HEK293 (cell line): ENCODE measurements at regions not wholly inside any gene's neighbourhood (a gene's known extent, or its start where the extent isn't known, plus 50 kb on each side); places are given as distances from the start of the nearest gene placed in this dataset.

Source experiments
- CTCF ChIP-seq: fragments of 450-650 bp; formaldehyde crosslinking; IDR thresholded peaks from 2 replicates; pipeline ENCODE4 v1.5.1; 2016; ENCODE audit warnings: missing biosample characterization, missing genetic modification characterization
- FEZF1 ChIP-seq: fragments of 450-650 bp; formaldehyde crosslinking; IDR thresholded peaks from 2 replicates; pipeline ENCODE4 v1.5.1; 2016; ENCODE audit warnings: missing biosample characterization, missing genetic modification characterization
- KLF16 ChIP-seq: fragments of 450-650 bp; formaldehyde crosslinking; IDR thresholded peaks from 2 replicates; pipeline ENCODE4 v1.5.1; 2017; ENCODE audit warnings: missing biosample characterization, missing genetic modification characterization
- RBAK ChIP-seq: fragments of 450-650 bp; formaldehyde crosslinking; IDR thresholded peaks from 2 replicates; pipeline ENCODE4 v1.5.1; 2016; ENCODE audit warnings: missing biosample characterization, missing genetic modification characterization
- SP2 ChIP-seq: fragments of 450-650 bp; formaldehyde crosslinking; IDR thresholded peaks from 2 replicates; pipeline ENCODE4 v1.5.1; 2016; ENCODE audit warnings: missing biosample characterization, missing genetic modification characterization
- YY1 ChIP-seq: fragments of 450-650 bp; formaldehyde crosslinking; IDR thresholded peaks from 2 replicates; pipeline ENCODE4 v1.5.1; 2018; ENCODE audit warnings: missing biosample characterization, missing genetic modification characterization
- ZBTB26 ChIP-seq: fragments of 450-650 bp; formaldehyde crosslinking; optimal IDR thresholded peaks from 2 replicates; pipeline ENCODE3; 2016; ENCODE audit warnings: missing biosample characterization, mild to moderate bottlenecking, missing genetic modification characterization
- ZNF302 ChIP-seq: fragments of 450-650 bp; formaldehyde crosslinking; IDR thresholded peaks from 2 replicates; pipeline ENCODE4 v1.5.1; 2016; ENCODE audit warnings: missing biosample characterization, missing genetic modification characterization, low read depth
- ZNF404 ChIP-seq: fragments of 450-650 bp; formaldehyde crosslinking; IDR thresholded peaks from 2 replicates; pipeline ENCODE4 v1.5.1; 2017; ENCODE audit warnings: missing biosample characterization, missing genetic modification characterization

DNA sequence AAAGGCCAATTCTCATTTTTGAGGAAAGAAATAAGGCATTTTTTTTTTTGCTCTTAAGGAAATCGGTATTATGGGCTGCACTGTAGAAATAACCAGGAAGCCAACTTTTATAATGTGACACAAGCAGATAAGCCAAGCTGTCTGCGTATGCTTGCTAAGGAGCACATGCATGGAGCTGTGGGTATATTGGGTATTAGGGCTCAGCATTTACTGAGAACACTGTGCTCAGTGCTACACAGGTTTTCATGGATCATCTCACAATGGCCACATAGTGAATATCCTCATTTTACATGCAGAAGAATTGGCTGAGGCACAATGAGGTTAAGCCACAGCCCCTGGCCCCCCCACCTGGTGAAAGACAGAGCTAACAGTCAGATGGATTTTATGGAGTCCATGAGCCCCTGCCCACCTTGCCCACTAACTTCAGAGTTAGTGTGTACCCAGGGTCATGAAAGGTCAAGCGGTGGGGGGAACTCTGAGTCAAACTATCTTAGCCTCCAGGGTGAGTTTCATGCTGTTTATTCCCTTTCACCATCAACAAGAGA is 204.8 kb downstream of the SPATA31A6 start:
- no peak for TF ChIP-seq ZBTB26 (tag by site-specific recombination)
- TF ChIP-seq CTCF (tag by site-specific recombination) = no peak
- TF ChIP-seq SP2 = no peak
- TF ChIP-seq FEZF1 (tag by site-specific recombination) = no peak
- no peak for TF ChIP-seq YY1 (tag by site-specific recombination)
- no peak for TF ChIP-seq ZNF302 (tag by site-specific recombination)
- no peak for TF ChIP-seq RBAK (tag by site-specific recombination)
- TF ChIP-seq ZNF404 (tag by site-specific recombination) = no peak
- no peak for TF ChIP-seq KLF16 (tag by site-specific recombination)
